ENCODE measurements at regions not wholly inside any gene's neighbourhood (a gene's known extent, or its start where the extent isn't known, plus 50 kb on each side); places are given as distances from the start of the nearest gene placed in this dataset.

DNA sequence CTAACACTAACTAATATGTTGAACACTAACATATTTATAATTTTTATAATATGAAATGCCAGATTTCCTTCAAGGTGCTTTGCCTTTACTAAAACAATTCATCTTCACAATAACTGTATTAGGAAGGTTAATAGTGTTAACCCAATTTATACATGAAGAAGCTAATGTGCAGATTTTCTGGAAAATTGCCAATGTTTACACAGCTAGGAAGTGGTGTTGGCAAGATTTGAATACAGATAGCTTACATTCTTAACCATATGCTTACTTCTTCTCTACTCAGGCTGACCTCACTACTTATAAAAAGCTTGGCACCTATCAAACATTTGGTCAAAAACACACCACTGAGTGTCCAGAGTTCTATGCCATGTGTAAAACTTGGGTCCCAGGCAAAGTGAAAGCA, 445.4 kb upstream of the ITGA1 start:
- no peaks in the 10 kb centered on the region for H3K27me3 ChIP-seq (replicated peaks in 1 of 4; ENCODE audit: control insufficient read depth in 3 of 4, extremely low read depth in 1 of 4, insufficient read depth in 3 of 4, low read length in 3 of 4)
- no peaks in the 10 kb centered on the region; a peak in 1 of 8 replicates for H3K36me3 ChIP-seq (ENCODE audit: control insufficient read depth in 2 of 4, insufficient read depth in 4 of 4, low read length in 3 of 4)
- CTCF ChIA-PET (ENCODE audit: partially characterized antibody) = no interaction called here

More for the DNA sequence above, 445.4 kb upstream of the ITGA1 start:
- POLR2A ChIA-PET (ENCODE audit: partially characterized antibody) = no interaction called here
- Histone ChIP-seq H2BK20ac (ENCODE audit: low read length) (no peak overlapping the region), H3K4me2 (ENCODE audit: insufficient read depth in 1 of 2, low read depth in 2 of 2, low read length in 2 of 2) (no peak overlapping the region), H4K5ac (ENCODE audit: insufficient read length, low read depth, low read length) (no peak overlapping the region), H3K9ac (replicated peaks in 1 of 4; ENCODE audit: extremely low read depth in 1 of 4, low read depth in 3 of 4, low read length in 3 of 4) (no peak overlapping the region), H4K91ac (replicated peaks; ENCODE audit: insufficient read length, low read length) (no peak overlapping the region), H3K18ac (ENCODE audit: extremely low read depth, low read length) (no peak overlapping the region), H4K20me1 (replicated peaks in 1 of 2; ENCODE audit: control insufficient read depth in 1 of 2, insufficient read depth in 2 of 2, low read length in 2 of 2) (no peaks in the 10 kb centered on the region), H2BK12ac (ENCODE audit: low read depth, low read length) (no peak overlapping the region), H2BK15ac (ENCODE audit: low read length) (no peak overlapping the region), H3K56ac (replicated peaks; ENCODE audit: insufficient read length, low read depth, low read length) (no peak overlapping the region), H3K27ac (ENCODE audit: low read depth, low read length) (no peak overlapping the region), H3K79me1 (ENCODE audit: low read depth, low read length) (no peaks in the 10 kb centered on the region), H3K4me3 (ENCODE audit: extremely low read depth in 1 of 4, insufficient read depth in 2 of 4, low read depth in 3 of 4, low read length in 4 of 4) (no peak overlapping the region), H3K23me2 (ENCODE audit: low read depth, low read length) (no peaks in the 10 kb centered on the region; the same call in 1 of the 2 replicates), H2AK5ac (ENCODE audit: low read depth, low read length) (no peak overlapping the region), H3K23ac (ENCODE audit: insufficient read length) (no peak overlapping the region), H2BK5ac (ENCODE audit: low read depth, low read length) (no peak overlapping the region), H2AFZ (ENCODE audit: low read length) (no peak overlapping the region), H3K9me3 (ENCODE audit: insufficient read depth in 2 of 2, low read depth in 1 of 2, low read length in 1 of 2) (no peaks in the 10 kb centered on the region), H3K4ac (replicated peaks; ENCODE audit: insufficient read length, low read depth, low read length) (no peak overlapping the region), H3K14ac (ENCODE audit: insufficient read length) (no peak overlapping the region), H2BK120ac (replicated peaks; ENCODE audit: low read depth, low read length) (no peak overlapping the region), H4K8ac (ENCODE audit: extremely low read depth, insufficient read depth, low read length) (no peak overlapping the region), H3K79me2 (ENCODE audit: control insufficient read depth in 1 of 2, insufficient read depth in 2 of 2, low read length in 2 of 2) (no peaks in the 10 kb centered on the region), H3K4me1 (replicated peaks in 1 of 4; ENCODE audit: control insufficient read depth in 3 of 4, insufficient read depth in 4 of 4, low read length in 3 of 4) (no peaks in the 10 kb centered on the region)
- DNase-seq (ENCODE audit: low read depth in 1 of 2, low spot score in 2 of 2) = no peak
- FAIRE-seq = no peak
- TF ChIP-seq, protein P1, sequence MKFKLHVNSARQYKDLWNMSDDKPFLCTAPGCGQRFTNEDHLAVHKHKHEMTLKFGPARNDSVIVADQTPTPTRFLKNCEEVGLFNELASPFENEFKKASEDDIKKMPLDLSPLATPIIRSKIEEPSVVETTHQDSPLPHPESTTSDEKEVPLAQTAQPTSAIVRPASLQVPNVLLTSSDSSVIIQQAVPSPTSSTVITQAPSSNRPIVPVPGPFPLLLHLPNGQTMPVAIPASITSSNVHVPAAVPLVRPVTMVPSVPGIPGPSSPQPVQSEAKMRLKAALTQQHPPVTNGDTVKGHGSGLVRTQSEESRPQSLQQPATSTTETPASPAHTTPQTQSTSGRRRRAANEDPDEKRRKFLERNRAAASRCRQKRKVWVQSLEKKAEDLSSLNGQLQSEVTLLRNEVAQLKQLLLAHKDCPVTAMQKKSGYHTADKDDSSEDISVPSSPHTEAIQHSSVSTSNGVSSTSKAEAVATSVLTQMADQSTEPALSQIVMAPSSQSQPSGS (IDR thresholded peaks at IDR 0.05; ENCODE audit: low read length) = no peak
- no peak for TF ChIP-seq CBX5 (IDR thresholded peaks at IDR 0.05; ENCODE audit: low read depth, low read length)
- TF ChIP-seq SIRT6 (IDR thresholded peaks at IDR 0.05; ENCODE audit: low read length) = no peak
- no peak for TF ChIP-seq TAF7 (optimal IDR thresholded peaks at IDR 0.05; ENCODE audit: borderline replicate concordance, low read depth, low read length)
- TF ChIP-seq YY1 (IDR thresholded peaks at IDR 0.05; ENCODE audit: low read depth, low read length) = no peak
- no peak for TF ChIP-seq RBBP5 (IDR thresholded peaks at IDR 0.05; ENCODE audit: borderline replicate concordance, low read depth, low read length)
- no peak for TF ChIP-seq BRCA1 (IDR thresholded peaks at IDR 0.05; ENCODE audit: low read depth, low read length)
- no peak for TF ChIP-seq KDM4A (IDR thresholded peaks at IDR 0.05; ENCODE audit: low read depth, low read length, severe bottlenecking)
- no peak for TF ChIP-seq SP1 (IDR thresholded peaks at IDR 0.05; ENCODE audit: low read depth, low read length)
- no peak for TF ChIP-seq RFX5 (IDR thresholded peaks at IDR 0.05; ENCODE audit: borderline replicate concordance, low read depth, low read length)
- TF ChIP-seq TAF1 (IDR thresholded peaks at IDR 0.05; ENCODE audit: low read depth, low read length) = no peak
- no peak for TF ChIP-seq RNF2 (IDR thresholded peaks at IDR 0.05; ENCODE audit: borderline replicate concordance, low read depth, low read length, missing control alignments, poor library complexity, severe bottlenecking)
- no peak for TF ChIP-seq CBX8 (IDR thresholded peaks at IDR 0.05; ENCODE audit: borderline replicate concordance, low read depth, low read length)
- TF ChIP-seq SIN3A (conservative IDR thresholded peaks at IDR 0.05 in 1 of 2, IDR thresholded peaks at IDR 0.05 in 1 of 2; ENCODE audit: low read depth in 1 of 2, low read length in 2 of 2) = no peak
- TF ChIP-seq TBP (IDR thresholded peaks at IDR 0.05; ENCODE audit: low read depth, low read length) = no peak

Data from H1 (cell line).